ENCODE measurements at regions not wholly inside any gene's neighbourhood (a gene's known extent, or its start where the extent isn't known, plus 50 kb on each side); places are given as distances from the start of the nearest gene placed in this dataset.

- TF ChIP-seq, protein P1, sequence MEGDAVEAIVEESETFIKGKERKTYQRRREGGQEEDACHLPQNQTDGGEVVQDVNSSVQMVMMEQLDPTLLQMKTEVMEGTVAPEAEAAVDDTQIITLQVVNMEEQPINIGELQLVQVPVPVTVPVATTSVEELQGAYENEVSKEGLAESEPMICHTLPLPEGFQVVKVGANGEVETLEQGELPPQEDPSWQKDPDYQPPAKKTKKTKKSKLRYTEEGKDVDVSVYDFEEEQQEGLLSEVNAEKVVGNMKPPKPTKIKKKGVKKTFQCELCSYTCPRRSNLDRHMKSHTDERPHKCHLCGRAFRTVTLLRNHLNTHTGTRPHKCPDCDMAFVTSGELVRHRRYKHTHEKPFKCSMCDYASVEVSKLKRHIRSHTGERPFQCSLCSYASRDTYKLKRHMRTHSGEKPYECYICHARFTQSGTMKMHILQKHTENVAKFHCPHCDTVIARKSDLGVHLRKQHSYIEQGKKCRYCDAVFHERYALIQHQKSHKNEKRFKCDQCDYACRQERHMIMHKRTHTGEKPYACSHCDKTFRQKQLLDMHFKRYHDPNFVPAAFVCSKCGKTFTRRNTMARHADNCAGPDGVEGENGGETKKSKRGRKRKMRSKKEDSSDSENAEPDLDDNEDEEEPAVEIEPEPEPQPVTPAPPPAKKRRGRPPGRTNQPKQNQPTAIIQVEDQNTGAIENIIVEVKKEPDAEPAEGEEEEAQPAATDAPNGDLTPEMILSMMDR (optimal IDR thresholded peaks at IDR 0.05 in 1 of 3, IDR thresholded peaks at IDR 0.05 in 1 of 3, conservative IDR thresholded peaks at IDR 0.05 in 1 of 3; ENCODE audit: extremely low read depth in 1 of 3, insufficient read depth in 2 of 3, low read length in 3 of 3), result no peak
- TF ChIP-seq EZH2 (IDR thresholded peaks at IDR 0.05; ENCODE audit: low read length), result no peak
Observed at GRCh38 chr2:198762441-198762840, 695.3 kb downstream of the SATB2 start.

All from keratinocyte (primary cell).